PC-9 (cell line): ENCODE measurements at regions not wholly inside any gene's neighbourhood (a gene's known extent, or its start where the extent isn't known, plus 50 kb on each side); places are given as distances from the start of the nearest gene placed in this dataset.

Experiments
- CTCF ChIP-seq: fragments of 200-600 bp; sonication (generic); conservative IDR thresholded peaks from 2 replicates; pipeline ENCODE4 v1.6.1; 2017; ENCODE audit warnings: mixed run types, antibody characterized with exemption, mild to moderate bottlenecking, moderate library complexity
- EZH2 ChIP-seq: fragments of 200-600 bp; sonication (generic); IDR thresholded peaks from 2 replicates; pipeline ENCODE4 v1.8.0; 2017; ENCODE audit warnings: antibody characterized with exemption, low read depth

GRCh38 chr22:48380016-48380665 is 1447.5 kb downstream of the BRD1 start:
- TF ChIP-seq CTCF, result no peak
- TF ChIP-seq EZH2, result no peak
